ENCODE measurements at regions not wholly inside any gene's neighbourhood (a gene's known extent, or its start where the extent isn't known, plus 50 kb on each side); places are given as distances from the start of the nearest gene placed in this dataset.

DNA sequence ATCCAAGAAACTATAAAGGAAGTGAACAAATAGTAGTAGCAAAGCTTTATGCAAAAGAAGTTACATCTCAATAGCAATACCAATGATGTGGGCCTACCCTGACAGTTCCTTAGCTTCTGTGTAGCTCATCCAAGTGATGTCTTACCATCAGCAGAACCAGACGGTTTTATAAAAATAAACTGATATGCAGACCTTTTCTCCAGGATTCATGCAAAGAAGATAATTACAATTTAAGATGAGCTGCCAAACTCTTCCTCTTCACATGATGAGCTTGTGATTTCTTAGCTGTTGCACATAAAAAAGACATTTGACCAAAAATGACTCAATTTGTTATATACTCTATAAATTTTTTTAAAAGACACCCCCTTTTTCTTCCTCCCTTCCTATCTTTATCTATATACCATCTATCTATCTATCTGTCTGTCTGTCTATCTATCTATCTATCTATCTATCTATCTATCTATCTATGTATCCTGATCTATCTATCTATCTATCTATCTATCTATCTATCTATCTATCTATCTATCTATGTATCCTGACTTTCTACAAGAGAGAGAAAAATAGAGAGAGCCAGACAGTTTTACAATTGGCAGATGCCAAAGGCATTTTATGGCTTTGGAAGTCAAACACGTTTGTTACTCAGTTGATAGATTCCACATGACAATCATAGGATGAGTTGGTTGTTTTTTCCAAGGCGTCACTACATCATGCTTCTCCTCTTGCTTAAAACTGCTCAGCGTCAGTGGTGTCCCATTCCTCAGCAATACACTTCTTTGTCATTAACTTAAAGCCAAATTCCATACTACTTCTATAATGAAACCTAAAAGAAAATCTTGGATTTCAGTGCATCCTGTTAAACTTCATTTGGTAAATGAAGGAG, 65.9 kb upstream of the ACTR3 start:
- no peak for TF ChIP-seq TOE1 (CRISPR knock-in tag; IDR thresholded peaks at IDR 0.05)
- TF ChIP-seq U2AF1 (optimal IDR thresholded peaks at IDR 0.05; ENCODE audit: low read depth, low read length), result no peak
- no peak for TF ChIP-seq CTCF (CRISPR knock-in tag; IDR thresholded peaks at IDR 0.05)
- no peak for TF ChIP-seq POLR2AphosphoS5 (IDR thresholded peaks at IDR 0.05; ENCODE audit: low read depth, low read length)
- TF ChIP-seq YY1 (IDR thresholded peaks at IDR 0.05; ENCODE audit: insufficient read depth, insufficient replicate concordance, low read depth, low read length), result no peak
- TF ChIP-seq ZBTB7A (CRISPR knock-in tag; IDR thresholded peaks at IDR 0.05), result no peak
- TF ChIP-seq SALL1 (CRISPR knock-in tag; IDR thresholded peaks at IDR 0.05), result no peak
- TF ChIP-seq FOXP4 (CRISPR knock-in tag; IDR thresholded peaks at IDR 0.05), result no peak
- no peak for TF ChIP-seq MAX (IDR thresholded peaks at IDR 0.05)
- TF ChIP-seq ZBTB1 (CRISPR knock-in tag; IDR thresholded peaks at IDR 0.05; ENCODE audit: borderline replicate concordance), result no peak
- TF ChIP-seq EED (CRISPR knock-in tag; IDR thresholded peaks at IDR 0.05), result no peak
- no peak for TF ChIP-seq EZH2 (conservative IDR thresholded peaks at IDR 0.05; ENCODE audit: low read depth, low read length)
- TF ChIP-seq HDAC6 (IDR thresholded peaks at IDR 0.05; ENCODE audit: low read depth, low read length), result no peak
